HG02852 (cell line): ENCODE measurements at regions not wholly inside any gene's neighbourhood (a gene's known extent, or its start where the extent isn't known, plus 50 kb on each side); places are given as distances from the start of the nearest gene placed in this dataset.
"Not testable (repeated sequence)": the region's sequence is repeated elsewhere in the genome, so short reads cannot be mapped to it uniquely, and the experiment has no call there.

Experiments used
- ATAC-seq: cut with Tn5 transposase; IDR thresholded peaks from one replicate; pipeline ENCODE4 v1.9.1; 2021; ENCODE audit warnings: mild to moderate bottlenecking, moderate library complexity; ENCODE audit not compliant: unreplicated experiment

- no peak for ATAC-seq
Measured at GRCh38 chr5:26003966-26004365, 1034.4 kb downstream of the CDH9 start.

GRCh38 chr5:25995209-25995608 lies 1043.2 kb downstream of the CDH9 start:
- ATAC-seq: no peak

GRCh38 chr5:25993701-25994100 lies 1044.7 kb downstream of the CDH9 start:
- ATAC-seq: no peak

GRCh38 chr5:25991639-25992038 lies 1046.7 kb downstream of the CDH9 start:
- ATAC-seq: no peak

GRCh38 chr5:25990771-25991170 lies 1047.6 kb downstream of the CDH9 start:
- no peak for ATAC-seq

GRCh38 chr5:25979086-25979485 lies 1059.3 kb downstream of the CDH9 start:
- no peak for ATAC-seq

GRCh38 chr5:25975885-25976284 lies 1062.5 kb downstream of the CDH9 start:
- ATAC-seq: no peak

GRCh38 chr5:25974451-25974850 lies 1063.9 kb downstream of the CDH9 start:
- ATAC-seq: no peak

- ATAC-seq: no peak
Measured at GRCh38 chr5:25970906-25971489, 1067.4 kb downstream of the CDH9 start.

GRCh38 chr5:25969042-25969441 lies 1069.3 kb downstream of the CDH9 start:
- not testable (repeated sequence) for ATAC-seq

GRCh38 chr5:25964009-25964372 lies 1074.4 kb downstream of the CDH9 start:
- no peak for ATAC-seq

GRCh38 chr5:25963251-25964008 lies 1075.0 kb downstream of the CDH9 start:
- ATAC-seq: no peak

- ATAC-seq: peak; percentile 48
Measured at GRCh38 chr5:25955337-25955736, 1083.0 kb downstream of the CDH9 start.

- no peak for ATAC-seq
Measured at GRCh38 chr5:25950681-25951080, 1087.7 kb downstream of the CDH9 start.

GRCh38 chr5:25948278-25948677 lies 1090.1 kb downstream of the CDH9 start:
- ATAC-seq: no peak

GRCh38 chr5:25944786-25945185 lies 1093.6 kb downstream of the CDH9 start:
- no peak for ATAC-seq

GRCh38 chr5:25909163-25909562 lies 1129.2 kb downstream of the CDH9 start:
- ATAC-seq: no peak

- ATAC-seq: no peak
Measured at GRCh38 chr5:25905646-25906045, 1132.7 kb downstream of the CDH9 start.

GRCh38 chr5:25892211-25892610 lies 1146.2 kb downstream of the CDH9 start:
- ATAC-seq: no peak

GRCh38 chr5:25891691-25892090 lies 1146.7 kb downstream of the CDH9 start:
- no peak for ATAC-seq

- no peak for ATAC-seq
Measured at GRCh38 chr5:25881318-25882036, 1156.9 kb downstream of the CDH9 start.

- no peak for ATAC-seq
Measured at GRCh38 chr5:25863811-25864210, 1174.6 kb downstream of the CDH9 start.
